ENCODE measurements at regions not wholly inside any gene's neighbourhood (a gene's known extent, or its start where the extent isn't known, plus 50 kb on each side); places are given as distances from the start of the nearest gene placed in this dataset.

- Histone ChIP-seq H3K27me3 (ENCODE audit: control insufficient read depth in 2 of 2, insufficient read depth in 2 of 2, low read length in 2 of 2) (no peaks in the 10 kb centered on the region), H3K4me3 (replicated peaks in 1 of 3; ENCODE audit: low read depth in 2 of 3, low read length in 3 of 3) (no peak overlapping the region), H3K27ac (ENCODE audit: low read depth in 1 of 2, low read length in 2 of 2) (no peak overlapping the region), H3K9ac (ENCODE audit: insufficient read depth, low read length, poor library complexity, severe bottlenecking) (no peak overlapping the region), H4K20me1 (ENCODE audit: insufficient read depth, low read length) (no peaks in the 10 kb centered on the region), H3K36me3 (replicated peaks in 1 of 2; ENCODE audit: control insufficient read depth in 1 of 2, insufficient read depth in 2 of 2, low read length in 2 of 2) (no peaks in the 10 kb centered on the region), H3K9me3 (replicated peaks in 1 of 2; ENCODE audit: control insufficient read depth in 1 of 2, insufficient read depth in 1 of 2, low read length in 2 of 2) (peaks cover 0 to 8% of the 10 kb centered on the region in 2 donors), H2AFZ (ENCODE audit: insufficient read depth, low read depth, low read length, poor library complexity, severe bottlenecking) (no peak overlapping the region), H3K4me2 (replicated peaks; ENCODE audit: extremely low read depth, low read length, poor library complexity, severe bottlenecking) (no peak overlapping the region), H3K4me1 (ENCODE audit: control insufficient read depth in 1 of 2, insufficient read depth in 2 of 2, low read length in 2 of 2) (no peaks in the 10 kb centered on the region), H3K79me2 (ENCODE audit: insufficient read depth, low read length) (no peaks in the 10 kb centered on the region)
- H3K27me3 Mint-ChIP-seq (ENCODE audit: low read depth in 3 of 3), result peaks cover 0 to 9% (median 2%) of the 10 kb centered on the region in 3 donors
- WGBS (ENCODE audit: insufficient coverage), result 73% methylated on average over 3 of the region's 4 CpGs
- no peak overlapping the region for H3K4me3 Mint-ChIP-seq
- intact Hi-C loops (cut with micrococcal nuclease), result no loop called here
- peaks cover 0 to 7% (median 3%) of the 10 kb centered on the region in 7 donors for H3K9me3 Mint-ChIP-seq
- H3K27ac Mint-ChIP-seq, result peak overlapping the region in 1 of 7 donors; percentile 50
- DNase-seq, result no peak
- peak; percentile 22 for TF ChIP-seq CTCF (IDR thresholded peaks at IDR 0.05)
- no peaks in the 10 kb centered on the region for H3K4me1 Mint-ChIP-seq
- H3K36me3 Mint-ChIP-seq, result no peaks in the 10 kb centered on the region
These were observed 75.2 kb downstream of the CMAS start for GRCh38 chr12:22121224-22121623.

- Histone ChIP-seq H3K9ac (ENCODE audit: insufficient read depth, low read length, poor library complexity, severe bottlenecking) (no peak overlapping the region), H3K4me3 (replicated peaks in 1 of 3; ENCODE audit: low read depth in 2 of 3, low read length in 3 of 3) (no peak overlapping the region), H3K4me1 (ENCODE audit: control insufficient read depth in 1 of 2, insufficient read depth in 2 of 2, low read length in 2 of 2) (no peaks in the 10 kb centered on the region), H3K9me3 (replicated peaks in 1 of 2; ENCODE audit: control insufficient read depth in 1 of 2, insufficient read depth in 1 of 2, low read length in 2 of 2) (peaks cover 5 to 8% of the 10 kb centered on the region in 2 donors), H4K20me1 (ENCODE audit: insufficient read depth, low read length) (no peaks in the 10 kb centered on the region), H2AFZ (ENCODE audit: insufficient read depth, low read depth, low read length, poor library complexity, severe bottlenecking) (no peak overlapping the region), H3K27ac (ENCODE audit: low read depth in 1 of 2, low read length in 2 of 2) (no peak overlapping the region), H3K36me3 (replicated peaks in 1 of 2; ENCODE audit: control insufficient read depth in 1 of 2, insufficient read depth in 2 of 2, low read length in 2 of 2) (no peaks in the 10 kb centered on the region), H3K79me2 (ENCODE audit: insufficient read depth, low read length) (no peaks in the 10 kb centered on the region), H3K4me2 (replicated peaks; ENCODE audit: extremely low read depth, low read length, poor library complexity, severe bottlenecking) (no peak overlapping the region), H3K27me3 (ENCODE audit: control insufficient read depth in 2 of 2, insufficient read depth in 2 of 2, low read length in 2 of 2) (no peaks in the 10 kb centered on the region)
- Mint-ChIP-seq H3K27me3 (ENCODE audit: low read depth in 3 of 3) (peaks cover 0 to 9% (median 0%) of the 10 kb centered on the region in 3 donors), H3K4me3 (no peak overlapping the region), H3K27ac (no peak overlapping the region), H3K9me3 (peaks cover 4 to 12% (median 10%) of the 10 kb centered on the region in 7 donors), H3K4me1 (no peaks in the 10 kb centered on the region), H3K36me3 (no peaks in the 10 kb centered on the region)
- no peak for TF ChIP-seq CTCF (IDR thresholded peaks at IDR 0.05)
- 88% methylated on average over 1 of the region's 2 CpGs for WGBS (ENCODE audit: insufficient coverage)
- DNase-seq, result no peak
- intact Hi-C loops (cut with micrococcal nuclease), result no loop called here
These were observed 76.3 kb downstream of the CMAS start for GRCh38 chr12:22122359-22122758.
